ENCODE measurements at regions not wholly inside any gene's neighbourhood (a gene's known extent, or its start where the extent isn't known, plus 50 kb on each side); places are given as distances from the start of the nearest gene placed in this dataset.
"Not testable (repeated sequence)": the region's sequence is repeated elsewhere in the genome, so short reads cannot be mapped to it uniquely, and the experiment has no call there.

GRCh38 chr4:163726641-163727040, 232.2 kb downstream of the TMA16 start:
- no peak for TF ChIP-seq CTCF (IDR thresholded peaks at IDR 0.05; ENCODE audit: insufficient read depth, low read depth, low read length)
- DNase-seq (ENCODE audit: low read depth), result no peak
- H3K4me3 ChIP-seq (ENCODE audit: low read depth, low read length), result no peak overlapping the region

- no peak for DNase-seq (ENCODE audit: low read depth)
- TF ChIP-seq CTCF (IDR thresholded peaks at IDR 0.05; ENCODE audit: insufficient read depth, low read depth, low read length), result no peak
- no peak overlapping the region for H3K4me3 ChIP-seq (ENCODE audit: low read depth, low read length)
Observed at GRCh38 chr4:163731071-163731470, 236.6 kb downstream of the TMA16 start.

GRCh38 chr4:163732473-163732872, 238.0 kb downstream of the TMA16 start:
- TF ChIP-seq CTCF (IDR thresholded peaks at IDR 0.05; ENCODE audit: insufficient read depth, low read depth, low read length), result no peak
- H3K4me3 ChIP-seq (ENCODE audit: low read depth, low read length), result no peak overlapping the region
- no peak for DNase-seq (ENCODE audit: low read depth)

GRCh38 chr4:163736876-163737275, 242.4 kb downstream of the TMA16 start:
- no peak for DNase-seq (ENCODE audit: low read depth)
- no peak overlapping the region for H3K4me3 ChIP-seq (ENCODE audit: low read depth, low read length)
- TF ChIP-seq CTCF (IDR thresholded peaks at IDR 0.05; ENCODE audit: insufficient read depth, low read depth, low read length), result no peak

- not testable (repeated sequence) for H3K4me3 ChIP-seq (ENCODE audit: low read depth, low read length); DNase-seq (ENCODE audit: low read depth)
Observed at GRCh38 chr4:163737846-163738245, 243.4 kb downstream of the TMA16 start.

GRCh38 chr4:163738521-163738920, 244.0 kb downstream of the TMA16 start:
- no peak for DNase-seq (ENCODE audit: low read depth)
- TF ChIP-seq CTCF (IDR thresholded peaks at IDR 0.05; ENCODE audit: insufficient read depth, low read depth, low read length), result no peak
- H3K4me3 ChIP-seq (ENCODE audit: low read depth, low read length), result no peak overlapping the region

- TF ChIP-seq CTCF (IDR thresholded peaks at IDR 0.05; ENCODE audit: insufficient read depth, low read depth, low read length), result no peak
- no peak for DNase-seq (ENCODE audit: low read depth)
- no peak overlapping the region for H3K4me3 ChIP-seq (ENCODE audit: low read depth, low read length)
Observed at GRCh38 chr4:163744861-163745260, 250.4 kb downstream of the TMA16 start.

Data from fibroblast of villous mesenchyme (primary cell).